ENCODE measurements at regions not wholly inside any gene's neighbourhood (a gene's known extent, or its start where the extent isn't known, plus 50 kb on each side); places are given as distances from the start of the nearest gene placed in this dataset.

- no peak for TF ChIP-seq CTCF (IDR thresholded peaks at IDR 0.05; ENCODE audit: poor library complexity)
- peak; percentile 73 for TF ChIP-seq EZH2 (IDR thresholded peaks at IDR 0.05; ENCODE audit: borderline replicate concordance)
Measured at GRCh38 chr14:26204728-26205479, 392.9 kb downstream of the NOVA1 start.

Measured in hepatocyte (in vitro differentiated cells).